ENCODE measurements at regions not wholly inside any gene's neighbourhood (a gene's known extent, or its start where the extent isn't known, plus 50 kb on each side); places are given as distances from the start of the nearest gene placed in this dataset.
A peak's percentile ranks its signal among the peaks of the same experiment; 100 is the strongest.

DNA sequence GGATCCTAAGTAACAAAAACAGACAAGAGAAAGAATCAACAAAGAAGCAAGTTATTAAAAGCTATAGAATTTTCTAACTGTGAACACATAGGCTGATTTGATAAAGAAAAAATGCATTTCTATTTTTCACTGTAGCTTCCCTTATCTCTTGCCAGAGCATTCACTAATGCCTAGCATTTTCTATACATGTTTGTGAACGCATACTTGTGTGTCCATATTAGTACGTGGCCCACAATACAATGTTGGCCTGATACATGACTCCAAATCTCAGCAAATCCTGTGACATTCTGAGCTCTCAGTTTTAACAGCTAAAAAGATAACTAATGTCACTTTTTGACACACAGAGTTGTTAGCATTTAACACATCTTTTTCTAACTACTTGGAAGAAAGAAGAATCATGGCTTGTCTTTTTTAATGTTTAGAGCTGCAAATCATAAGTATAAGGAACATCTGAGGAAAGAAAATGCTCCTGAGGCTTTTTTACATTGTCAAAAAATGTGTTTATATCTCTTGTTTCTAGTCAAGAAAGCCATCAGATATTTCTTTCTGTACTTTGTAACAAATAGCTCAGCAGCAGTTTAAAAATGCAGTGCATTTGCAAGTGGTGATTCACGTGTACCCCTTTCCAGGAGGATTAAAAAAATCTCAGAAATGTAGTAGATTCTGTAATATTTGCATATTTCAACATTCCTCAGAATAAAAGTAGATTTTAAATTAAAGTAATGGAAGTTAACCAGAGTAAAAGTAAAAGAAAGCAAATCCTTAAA, 1646.8 kb upstream of the TMEFF2 start:
- Histone ChIP-seq H3K27me3 (ENCODE audit: control insufficient read depth in 2 of 2, insufficient read depth in 2 of 2, low read length in 2 of 2) (no peaks in the 10 kb centered on the region), H4K20me1 (replicated peaks; ENCODE audit: control insufficient read depth, extremely low read depth, insufficient read depth, low read length) (no peaks in the 10 kb centered on the region), H3K9ac (replicated peaks; ENCODE audit: extremely low read depth, insufficient read depth, low read length) (no peak overlapping the region), H2AFZ (ENCODE audit: low read depth, low read length) (no peak overlapping the region), H3K4me2 (ENCODE audit: insufficient read depth, low read length) (no peak overlapping the region), H3K9me1 (replicated peaks; ENCODE audit: control insufficient read depth, extremely low read depth, insufficient read depth, low read length) (no peaks in the 10 kb centered on the region), H3K4me1 (ENCODE audit: control insufficient read depth, extremely low read depth, insufficient read depth, low read length) (peaks cover 25% of the 10 kb centered on the region), H3K36me3 (ENCODE audit: control insufficient read depth in 2 of 2, extremely low read depth in 1 of 2, insufficient read depth in 2 of 2, low read length in 2 of 2) (no peaks in the 10 kb centered on the region), H3K4me3 (replicated peaks in 1 of 3; ENCODE audit: insufficient read depth in 1 of 3, low read depth in 1 of 3, low read length in 3 of 3) (no peak overlapping the region), H3K27ac (ENCODE audit: insufficient read depth, low read depth, low read length) (no peak overlapping the region), H3K79me2 (ENCODE audit: control insufficient read depth, insufficient read depth, low read length) (no peaks in the 10 kb centered on the region), H3K9me3 (replicated peaks; ENCODE audit: control insufficient read depth, insufficient read depth, low read length) (no peaks in the 10 kb centered on the region)
- DNase-seq (ENCODE audit: low read depth, low spot score) (peak; percentile 0), FAIRE-seq (no peak)
- POLR2A ChIA-PET: no interaction called here
- TF ChIP-seq JUN (IDR thresholded peaks at IDR 0.05; ENCODE audit: borderline replicate concordance, insufficient read depth, insufficient read length, low read depth) (no peak), GATA2 (IDR thresholded peaks at IDR 0.05; ENCODE audit: insufficient read depth, insufficient read length, low read depth, low read length) (no peak), MYC (IDR thresholded peaks at IDR 0.05; ENCODE audit: low read depth, low read length) (no peak), EZH2 (IDR thresholded peaks at IDR 0.05; ENCODE audit: borderline replicate concordance, low read depth, low read length, severe bottlenecking) (no peak), POLR2A (IDR thresholded peaks at IDR 0.05; ENCODE audit: low read depth, low read length) (no peak), FOS (IDR thresholded peaks at IDR 0.05; ENCODE audit: borderline replicate concordance, insufficient read depth, low read length) (no peak), POLR2AphosphoS5 (IDR thresholded peaks at IDR 0.05; ENCODE audit: insufficient read depth, low read depth, low read length) (no peak)
- TF ChIP-seq, protein P1, sequence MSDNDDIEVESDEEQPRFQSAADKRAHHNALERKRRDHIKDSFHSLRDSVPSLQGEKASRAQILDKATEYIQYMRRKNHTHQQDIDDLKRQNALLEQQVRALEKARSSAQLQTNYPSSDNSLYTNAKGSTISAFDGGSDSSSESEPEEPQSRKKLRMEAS (IDR thresholded peaks at IDR 0.05; ENCODE audit: insufficient read depth, insufficient read length): no peak
- TF ChIP-seq, protein P2, sequence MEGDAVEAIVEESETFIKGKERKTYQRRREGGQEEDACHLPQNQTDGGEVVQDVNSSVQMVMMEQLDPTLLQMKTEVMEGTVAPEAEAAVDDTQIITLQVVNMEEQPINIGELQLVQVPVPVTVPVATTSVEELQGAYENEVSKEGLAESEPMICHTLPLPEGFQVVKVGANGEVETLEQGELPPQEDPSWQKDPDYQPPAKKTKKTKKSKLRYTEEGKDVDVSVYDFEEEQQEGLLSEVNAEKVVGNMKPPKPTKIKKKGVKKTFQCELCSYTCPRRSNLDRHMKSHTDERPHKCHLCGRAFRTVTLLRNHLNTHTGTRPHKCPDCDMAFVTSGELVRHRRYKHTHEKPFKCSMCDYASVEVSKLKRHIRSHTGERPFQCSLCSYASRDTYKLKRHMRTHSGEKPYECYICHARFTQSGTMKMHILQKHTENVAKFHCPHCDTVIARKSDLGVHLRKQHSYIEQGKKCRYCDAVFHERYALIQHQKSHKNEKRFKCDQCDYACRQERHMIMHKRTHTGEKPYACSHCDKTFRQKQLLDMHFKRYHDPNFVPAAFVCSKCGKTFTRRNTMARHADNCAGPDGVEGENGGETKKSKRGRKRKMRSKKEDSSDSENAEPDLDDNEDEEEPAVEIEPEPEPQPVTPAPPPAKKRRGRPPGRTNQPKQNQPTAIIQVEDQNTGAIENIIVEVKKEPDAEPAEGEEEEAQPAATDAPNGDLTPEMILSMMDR (IDR thresholded peaks at IDR 0.05; ENCODE audit: extremely low read depth in 1 of 2, insufficient read depth in 1 of 2, low read depth in 1 of 2, low read length in 2 of 2): no peak
- BruUV-seq (replicated peaks): no TSS peak
- CTCF ChIA-PET: interaction anchor here (1.3 kb wide), 1 partner anchor 25 kb away, joined by 5 read pairs; no protein-coding TSS in a partner anchor
- dilution Hi-C loops (cut with MboI; ENCODE audit: extremely low pct_ligation_motif_present, low sequenced_read_pairs) (no loop called here), intact Hi-C loops (cut with micrococcal nuclease) (no loop called here)

Measured in endothelial cell of umbilical vein (primary cell).